GM20000 (cell line): ENCODE measurements at regions not wholly inside any gene's neighbourhood (a gene's known extent, or its start where the extent isn't known, plus 50 kb on each side); places are given as distances from the start of the nearest gene placed in this dataset.
"Not testable (repeated sequence)": the region's sequence is repeated elsewhere in the genome, so short reads cannot be mapped to it uniquely, and the experiment has no call there.

Source experiments
- DNase-seq: peaks from one replicate; pipeline ENCODE4 v3.0.0; 2012; ENCODE audit warnings: low spot score
- CTCF ChIP-seq: IDR thresholded peaks from 2 replicates; pipeline ENCODE4 v1.5.1; 2012; ENCODE audit warnings: mild to moderate bottlenecking, control low read depth; ENCODE audit errors: extremely low read depth, missing control alignments

DNA sequence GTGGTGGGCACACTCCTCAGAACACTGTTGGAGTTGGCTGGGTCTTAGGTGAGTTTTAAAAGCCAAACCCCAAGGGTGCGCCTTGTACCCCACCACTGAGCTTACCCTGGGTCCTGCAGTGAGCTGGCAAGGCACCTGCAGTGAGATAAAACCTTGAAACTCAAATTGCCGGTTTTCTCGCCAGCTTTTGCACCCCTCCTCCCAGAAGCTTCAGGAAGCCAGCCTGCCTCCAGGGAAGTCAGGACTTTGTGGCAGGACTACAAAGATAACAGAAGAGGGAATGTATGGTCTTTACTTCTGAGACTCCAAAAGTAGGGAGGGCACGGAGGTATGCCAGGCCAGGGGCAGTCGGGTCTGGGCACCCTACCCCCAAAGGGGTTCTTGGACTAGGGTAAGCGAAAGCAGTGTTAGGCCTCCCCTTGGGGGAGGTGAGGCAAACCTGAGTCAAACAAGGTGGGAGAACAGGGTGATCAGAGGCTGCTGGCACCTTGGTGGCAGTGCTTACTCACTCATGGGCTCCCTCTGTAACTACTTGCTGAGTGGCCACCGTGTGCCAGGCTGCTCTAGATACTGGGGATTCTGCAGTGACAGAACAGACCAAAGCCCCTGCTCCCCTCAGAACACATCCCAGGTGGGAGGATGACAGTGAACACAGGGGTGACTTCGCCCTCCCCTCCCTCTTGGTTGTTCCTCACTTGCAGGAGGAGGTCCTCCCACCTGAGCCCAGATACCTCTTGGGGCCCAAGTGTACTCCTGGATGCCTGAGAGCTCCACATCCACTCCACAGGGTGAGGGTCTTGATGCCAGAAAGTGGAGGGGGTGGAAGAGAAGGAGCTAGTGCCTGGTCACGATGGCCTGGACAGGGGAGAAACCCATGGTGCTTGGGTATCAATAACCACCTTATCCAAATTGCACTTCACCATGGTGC, 69.3 kb upstream of the RGPD5 start:
- DNase-seq: no peak
- TF ChIP-seq CTCF: no peak

GRCh38 chr2:109726379-109727270, 67.5 kb upstream of the RGPD5 start:
- no peak for DNase-seq
- no peak for TF ChIP-seq CTCF

- no peak for DNase-seq
- no peak for TF ChIP-seq CTCF
Observed at GRCh38 chr2:109727929-109728447, 66.1 kb upstream of the RGPD5 start.

GRCh38 chr2:109733746-109734145, 60.4 kb upstream of the RGPD5 start:
- not testable (repeated sequence) for DNase-seq

DNA sequence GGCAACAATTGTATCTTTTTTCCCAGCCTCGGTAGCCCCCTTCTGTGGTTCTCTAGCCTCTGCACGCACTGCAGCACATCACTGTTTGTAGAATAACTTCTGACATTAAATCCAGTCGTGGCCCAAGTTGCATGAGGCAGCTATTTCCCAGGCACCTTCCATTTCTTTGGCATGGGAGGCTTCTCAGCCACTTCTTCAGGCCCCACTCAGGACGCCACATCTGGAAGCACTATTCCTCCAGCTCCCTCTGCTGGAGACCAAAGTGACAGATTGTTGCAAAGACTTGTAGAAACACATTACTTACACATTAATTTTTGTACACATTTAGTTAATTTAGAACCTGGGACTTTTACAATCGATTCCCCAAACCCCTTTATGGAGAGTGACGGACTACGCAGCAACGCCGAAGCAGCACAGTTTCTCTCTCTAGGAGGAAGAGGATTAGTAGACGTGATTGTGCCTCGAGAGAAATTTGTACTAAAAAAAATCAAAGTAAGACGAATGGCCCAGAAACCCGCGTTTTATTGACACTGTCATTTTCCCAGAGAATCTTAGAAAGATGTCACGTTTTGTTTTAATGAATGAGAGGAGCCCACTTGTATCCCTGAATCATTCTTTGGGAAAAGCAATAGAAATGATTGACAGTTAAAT, 57.8 kb upstream of the RGPD5 start:
- DNase-seq: no peak
- TF ChIP-seq CTCF: peak; percentile 55
